ENCODE measurements at regions not wholly inside any gene's neighbourhood (a gene's known extent, or its start where the extent isn't known, plus 50 kb on each side); places are given as distances from the start of the nearest gene placed in this dataset.
"Not testable (repeated sequence)": the region's sequence is repeated elsewhere in the genome, so short reads cannot be mapped to it uniquely, and the experiment has no call there.

DNA sequence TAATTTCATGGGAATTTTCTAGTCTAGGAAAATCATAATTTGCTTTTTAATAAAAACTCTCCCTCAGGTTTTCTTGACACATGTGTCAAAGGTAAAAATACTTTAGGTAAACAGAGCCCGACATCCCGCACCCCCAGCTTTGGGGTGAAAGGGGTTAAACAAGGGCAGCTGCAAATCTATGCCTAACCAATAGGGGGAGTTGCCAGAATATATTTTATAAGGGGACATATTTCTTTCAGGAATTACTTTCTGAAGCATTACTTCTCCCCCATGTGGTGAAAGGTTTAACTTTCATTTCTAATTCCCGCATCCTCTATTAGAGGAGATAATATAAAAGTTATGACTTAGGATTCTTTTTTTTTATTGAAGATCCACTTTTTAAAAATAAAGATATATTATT, 53.9 kb upstream of the HEPH start:
- DNase-seq (ENCODE audit: low spot score): peak; percentile 79

DNA sequence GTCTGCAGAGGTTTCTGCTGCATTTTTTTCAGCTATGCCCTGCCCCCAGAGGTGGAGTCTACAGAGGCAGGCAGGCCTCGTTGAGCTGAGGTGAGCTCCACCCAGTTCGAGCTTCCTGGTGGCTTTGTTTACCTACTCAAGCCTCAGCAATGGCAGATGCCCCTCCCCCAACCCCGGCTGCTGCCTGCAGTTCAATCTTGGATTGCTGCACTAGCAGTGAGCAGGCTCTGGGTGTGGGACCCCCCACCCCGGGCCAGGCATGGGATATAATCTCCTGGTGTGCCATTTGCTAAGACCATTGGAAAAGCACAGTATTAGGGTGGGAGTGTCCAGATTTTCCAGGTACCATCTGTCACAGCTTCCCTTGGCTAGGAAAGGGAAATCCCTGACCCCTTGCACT, 56.2 kb upstream of the HEPH start:
- not testable (repeated sequence) for DNase-seq (ENCODE audit: low spot score)

DNA sequence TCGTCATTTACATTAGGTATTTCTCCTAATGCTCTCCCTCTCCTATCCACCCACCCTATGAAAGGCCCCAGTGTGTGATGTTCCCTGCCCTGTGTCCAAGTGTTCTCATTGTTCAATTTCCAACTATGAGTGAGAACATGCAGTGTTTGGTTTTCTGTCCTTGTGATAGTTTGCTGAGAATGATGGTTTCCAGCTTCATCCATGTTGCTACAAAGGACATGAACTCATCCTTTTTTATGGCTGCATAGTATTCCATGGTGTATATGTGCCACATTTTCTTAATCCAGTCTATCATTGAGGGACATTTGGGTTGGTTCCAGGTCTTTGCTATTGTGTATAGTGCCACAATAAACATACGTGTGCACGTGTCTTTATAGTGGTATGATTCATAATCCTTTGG, 61.6 kb upstream of the HEPH start:
- not testable (repeated sequence) for DNase-seq (ENCODE audit: low spot score)

DNA sequence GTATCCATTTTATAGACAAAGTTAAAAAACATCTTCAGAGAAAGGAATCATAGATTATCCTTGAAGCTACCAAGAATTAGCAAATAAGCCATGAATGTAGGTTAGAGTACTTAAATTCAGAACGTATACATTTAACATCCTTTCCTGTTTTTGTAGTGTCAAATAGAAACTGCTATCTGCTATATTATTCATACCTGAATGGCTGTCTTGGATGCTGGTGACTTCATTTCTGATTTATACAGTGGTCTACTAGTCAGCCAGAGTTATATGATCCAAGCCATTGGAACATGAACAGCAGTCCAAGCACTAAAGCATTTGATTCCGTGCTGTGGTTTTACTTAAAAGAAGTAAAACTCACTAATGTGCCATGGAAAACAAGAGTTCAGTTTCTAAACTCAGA, 58.3 kb upstream of the VSIG4 start:
- no peak for DNase-seq (ENCODE audit: low spot score)

DNA sequence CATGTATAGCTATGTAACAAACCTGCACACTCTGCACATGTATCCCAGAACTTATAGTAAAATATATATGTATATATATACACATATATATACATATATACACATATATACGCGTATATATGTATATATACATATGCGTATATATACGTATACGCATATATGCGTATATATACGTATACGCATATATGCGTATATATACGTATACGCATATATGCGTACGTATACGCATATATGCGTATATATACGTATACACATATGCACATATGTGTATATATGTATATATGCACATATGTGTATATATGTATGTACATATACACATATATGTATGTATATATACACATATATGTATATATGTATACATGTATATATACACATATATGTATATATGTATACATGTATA, 57.1 kb upstream of the VSIG4 start:
- not testable (repeated sequence) for DNase-seq (ENCODE audit: low spot score)

DNA sequence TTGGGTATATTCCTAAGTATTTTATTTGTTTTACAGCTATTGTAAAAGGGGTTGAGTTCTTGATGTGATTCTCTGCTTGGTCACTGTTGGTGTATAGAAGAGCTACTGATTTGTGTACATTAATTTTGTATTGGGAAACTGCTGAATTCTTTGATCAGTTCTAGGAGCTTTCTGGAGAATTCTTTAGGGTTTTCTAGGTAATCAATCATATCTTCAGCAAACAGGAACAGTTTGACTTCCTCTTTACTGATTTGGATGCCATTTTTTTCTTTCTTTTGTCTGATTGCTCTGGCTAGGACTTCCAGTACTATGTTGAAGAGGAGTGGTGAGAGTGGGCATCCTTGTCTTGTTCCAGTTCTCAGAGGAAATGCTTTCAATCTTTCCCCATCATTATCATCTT, 50.1 kb upstream of the VSIG4 start:
- not testable (repeated sequence) for DNase-seq (ENCODE audit: low spot score)
